ENCODE measurements at regions not wholly inside any gene's neighbourhood (a gene's known extent, or its start where the extent isn't known, plus 50 kb on each side); places are given as distances from the start of the nearest gene placed in this dataset.

- in situ Hi-C loops (cut with MboI): no loop called here
- Histone ChIP-seq H4K20me1 (replicated peaks; ENCODE audit: control insufficient read depth, insufficient read depth, low read length) (no peaks in the 10 kb centered on the region; the same call in 1 of the 2 replicates), H3K4me2 (ENCODE audit: insufficient read depth, low read length) (no peak overlapping the region), H3K36me3 (ENCODE audit: control insufficient read depth, insufficient read depth, low read length) (no peaks in the 10 kb centered on the region), H3K4me1 (replicated peaks in 1 of 2; ENCODE audit: control insufficient read depth in 2 of 2, insufficient read depth in 2 of 2, low read length in 2 of 2) (no peaks in the 10 kb centered on the region), H3K9me3 (replicated peaks; ENCODE audit: control insufficient read depth, insufficient read depth, low read depth, low read length) (no peaks in the 10 kb centered on the region), H2AFZ (ENCODE audit: low read depth, low read length) (no peak overlapping the region), H3K9ac (ENCODE audit: insufficient read depth in 1 of 2, low read depth in 2 of 2, low read length in 2 of 2) (no peak overlapping the region), H3K27ac (ENCODE audit: extremely low read depth, low read depth, low read length) (no peak overlapping the region), H3K9me1 (ENCODE audit: control insufficient read depth, insufficient read depth, low read length) (no peaks in the 10 kb centered on the region), H3K27me3 (ENCODE audit: control insufficient read depth in 2 of 2, insufficient read depth in 2 of 2, low read length in 2 of 2) (peaks cover 0 to 14% of the 10 kb centered on the region in 2 experiments; a peak in 3 of 5 replicates), H3K4me3 (no peak overlapping the region), H3K79me2 (ENCODE audit: control insufficient read depth, insufficient read depth, low read length) (no peaks in the 10 kb centered on the region)
- CTCF ChIA-PET (ENCODE audit: low intra/inter-chr PET ratio): no interaction called here
- no peak for FAIRE-seq
- DNase-seq (ENCODE audit: extremely low read depth in 1 of 4, low spot score in 3 of 4): no peak
- intact Hi-C loops (cut with micrococcal nuclease): no loop called here
- POLR2A ChIA-PET: interaction anchor here (0.6 kb wide), 1 partner anchor 72 kb away, joined by 3 read pairs; no protein-coding TSS in a partner anchor
- BruUV-seq (replicated peaks): no TSS peak
- TF ChIP-seq ZC3H11A (IDR thresholded peaks at IDR 0.05; ENCODE audit: low read depth, low read length): no peak
- TF ChIP-seq NCOA1 (IDR thresholded peaks at IDR 0.05; ENCODE audit: low read depth): no peak
- no peak for TF ChIP-seq ZNF778 (CRISPR knock-in tag; IDR thresholded peaks at IDR 0.05)
- TF ChIP-seq PCBP2 (IDR thresholded peaks at IDR 0.05; ENCODE audit: low read depth, low read length, poor library complexity, severe bottlenecking): no peak
- TF ChIP-seq JUNB (CRISPR knock-in tag; conservative IDR thresholded peaks at IDR 0.05): no peak
- no peak for TF ChIP-seq KHSRP (IDR thresholded peaks at IDR 0.05)
- no peak for TF ChIP-seq MTA2 (IDR thresholded peaks at IDR 0.05; ENCODE audit: low read depth)
- TF ChIP-seq NFXL1 (CRISPR knock-in tag; IDR thresholded peaks at IDR 0.05): no peak
- no peak for TF ChIP-seq MXI1 (IDR thresholded peaks at IDR 0.05; ENCODE audit: low read depth, low read length)
- no peak for TF ChIP-seq FOXA1 (IDR thresholded peaks at IDR 0.05; ENCODE audit: borderline replicate concordance)
- no peak for TF ChIP-seq PTRF (tag; IDR thresholded peaks at IDR 0.05)
- TF ChIP-seq, protein P1, sequence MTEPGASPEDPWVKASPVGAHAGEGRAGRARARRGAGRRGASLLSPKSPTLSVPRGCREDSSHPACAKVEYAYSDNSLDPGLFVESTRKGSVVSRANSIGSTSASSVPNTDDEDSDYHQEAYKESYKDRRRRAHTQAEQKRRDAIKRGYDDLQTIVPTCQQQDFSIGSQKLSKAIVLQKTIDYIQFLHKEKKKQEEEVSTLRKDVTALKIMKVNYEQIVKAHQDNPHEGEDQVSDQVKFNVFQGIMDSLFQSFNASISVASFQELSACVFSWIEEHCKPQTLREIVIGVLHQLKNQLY (CRISPR knock-in tag; conservative IDR thresholded peaks at IDR 0.05): no peak
- TF ChIP-seq, protein P2, sequence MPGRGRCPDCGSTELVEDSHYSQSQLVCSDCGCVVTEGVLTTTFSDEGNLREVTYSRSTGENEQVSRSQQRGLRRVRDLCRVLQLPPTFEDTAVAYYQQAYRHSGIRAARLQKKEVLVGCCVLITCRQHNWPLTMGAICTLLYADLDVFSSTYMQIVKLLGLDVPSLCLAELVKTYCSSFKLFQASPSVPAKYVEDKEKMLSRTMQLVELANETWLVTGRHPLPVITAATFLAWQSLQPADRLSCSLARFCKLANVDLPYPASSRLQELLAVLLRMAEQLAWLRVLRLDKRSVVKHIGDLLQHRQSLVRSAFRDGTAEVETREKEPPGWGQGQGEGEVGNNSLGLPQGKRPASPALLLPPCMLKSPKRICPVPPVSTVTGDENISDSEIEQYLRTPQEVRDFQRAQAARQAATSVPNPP (IDR thresholded peaks at IDR 0.05; ENCODE audit: borderline replicate concordance, insufficient read depth, insufficient read length): no peak
- TF ChIP-seq ZNF280B (CRISPR knock-in tag; IDR thresholded peaks at IDR 0.05): no peak
- TF ChIP-seq CEBPG (CRISPR knock-in tag; IDR thresholded peaks at IDR 0.05): no peak
- no peak for TF ChIP-seq CEBPG (tag; conservative IDR thresholded peaks at IDR 0.05 in 1 of 2, IDR thresholded peaks at IDR 0.05 in 1 of 2)
- WGBS (ENCODE audit: insufficient coverage, low coverage, missing lambda C conversion rate): 0% methylated on average over 2 of the region's 3 CpGs
- no peak for ATAC-seq
Observed at GRCh38 chr7:33729726-33730125, 175.6 kb upstream of the BMPER start.
